Astrocyte (in vitro differentiated cells and primary cell): ENCODE measurements at regions not wholly inside any gene's neighbourhood (a gene's known extent, or its start where the extent isn't known, plus 50 kb on each side); places are given as distances from the start of the nearest gene placed in this dataset.

ENCODE experiments used
- EZH2 ChIP-seq: IDR thresholded peaks from 2 replicates; pipeline ENCODE4 v1.6.1; 2012; ENCODE audit warnings: mild to moderate bottlenecking, low read length, inconsistent platforms; ENCODE audit not compliant: insufficient read depth
- TF ChIP-seq, protein P1 (sequence below): IDR thresholded peaks from 2 replicates; pipeline ENCODE4 v1.5.1; 2011; ENCODE audit warnings: low read depth, mild to moderate bottlenecking, inconsistent platforms, low read length, moderate library complexity; ENCODE audit not compliant: insufficient read depth

DNA sequence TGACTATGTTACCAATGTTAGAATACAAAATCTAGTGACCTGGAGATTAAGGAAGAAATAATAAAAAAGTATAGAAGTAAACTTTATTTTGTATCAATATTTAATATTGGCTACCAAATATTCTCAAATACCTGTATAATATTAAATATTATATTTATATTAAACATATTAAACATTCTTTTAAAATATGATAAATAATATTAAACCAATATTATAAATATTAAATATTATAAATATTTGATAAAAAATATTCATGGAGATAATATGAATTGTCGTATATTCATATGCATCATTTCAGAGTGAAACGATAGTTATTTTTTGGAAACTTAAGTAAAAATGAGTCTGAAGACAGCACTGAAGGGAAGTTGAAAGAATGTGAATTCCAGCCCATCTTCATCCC lies 571.2 kb upstream of the KLF12 start:
- TF ChIP-seq, protein P1, sequence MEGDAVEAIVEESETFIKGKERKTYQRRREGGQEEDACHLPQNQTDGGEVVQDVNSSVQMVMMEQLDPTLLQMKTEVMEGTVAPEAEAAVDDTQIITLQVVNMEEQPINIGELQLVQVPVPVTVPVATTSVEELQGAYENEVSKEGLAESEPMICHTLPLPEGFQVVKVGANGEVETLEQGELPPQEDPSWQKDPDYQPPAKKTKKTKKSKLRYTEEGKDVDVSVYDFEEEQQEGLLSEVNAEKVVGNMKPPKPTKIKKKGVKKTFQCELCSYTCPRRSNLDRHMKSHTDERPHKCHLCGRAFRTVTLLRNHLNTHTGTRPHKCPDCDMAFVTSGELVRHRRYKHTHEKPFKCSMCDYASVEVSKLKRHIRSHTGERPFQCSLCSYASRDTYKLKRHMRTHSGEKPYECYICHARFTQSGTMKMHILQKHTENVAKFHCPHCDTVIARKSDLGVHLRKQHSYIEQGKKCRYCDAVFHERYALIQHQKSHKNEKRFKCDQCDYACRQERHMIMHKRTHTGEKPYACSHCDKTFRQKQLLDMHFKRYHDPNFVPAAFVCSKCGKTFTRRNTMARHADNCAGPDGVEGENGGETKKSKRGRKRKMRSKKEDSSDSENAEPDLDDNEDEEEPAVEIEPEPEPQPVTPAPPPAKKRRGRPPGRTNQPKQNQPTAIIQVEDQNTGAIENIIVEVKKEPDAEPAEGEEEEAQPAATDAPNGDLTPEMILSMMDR, result no peak
- TF ChIP-seq EZH2, result no peak
